ENCODE measurements at regions not wholly inside any gene's neighbourhood (a gene's known extent, or its start where the extent isn't known, plus 50 kb on each side); places are given as distances from the start of the nearest gene placed in this dataset.

- no peak for DNase-seq
Observed at GRCh38 chr7:340979-341694, 51.2 kb downstream of the FOXL3 start.

GRCh38 chr7:341841-342638 is 52.1 kb downstream of the FOXL3 start:
- DNase-seq, result no peak

- DNase-seq, result no peak
Observed at GRCh38 chr7:342681-343216, 52.8 kb downstream of the FOXL3 start.

GRCh38 chr7:343227-343822 is 53.4 kb downstream of the FOXL3 start:
- DNase-seq, result no peak

- DNase-seq, result no peak
Observed at GRCh38 chr7:343864-344607, 54.1 kb downstream of the FOXL3 start.

- DNase-seq, result no peak
Observed at GRCh38 chr7:344608-344994, 54.6 kb downstream of the FOXL3 start.

GRCh38 chr7:346116-346898 is 56.3 kb downstream of the FOXL3 start:
- no peak for DNase-seq

- no peak for DNase-seq
Observed at GRCh38 chr7:347001-347590, 57.1 kb downstream of the FOXL3 start.

GRCh38 chr7:347644-348479 is 57.9 kb downstream of the FOXL3 start:
- no peak for DNase-seq

GRCh38 chr7:348480-348844 is 58.5 kb downstream of the FOXL3 start:
- no peak for DNase-seq

GRCh38 chr7:348962-349743 is 59.2 kb downstream of the FOXL3 start:
- no peak for DNase-seq

- DNase-seq, result peak; percentile 48
Observed at GRCh38 chr7:351256-351655, 61.3 kb downstream of the FOXL3 start.

- peak; percentile 38 for DNase-seq
Observed at GRCh38 chr7:351681-352480, 61.9 kb downstream of the FOXL3 start.

- DNase-seq, result no peak
Observed at GRCh38 chr7:353746-354325, 63.9 kb downstream of the FOXL3 start.

GRCh38 chr7:354597-355470 is 64.9 kb downstream of the FOXL3 start:
- no peak for DNase-seq

GRCh38 chr7:355568-355967 is 65.6 kb downstream of the FOXL3 start:
- DNase-seq, result no peak

GRCh38 chr7:356087-356486 is 66.1 kb downstream of the FOXL3 start:
- no peak for DNase-seq
